ENCODE measurements at regions not wholly inside any gene's neighbourhood (a gene's known extent, or its start where the extent isn't known, plus 50 kb on each side); places are given as distances from the start of the nearest gene placed in this dataset.

DNA sequence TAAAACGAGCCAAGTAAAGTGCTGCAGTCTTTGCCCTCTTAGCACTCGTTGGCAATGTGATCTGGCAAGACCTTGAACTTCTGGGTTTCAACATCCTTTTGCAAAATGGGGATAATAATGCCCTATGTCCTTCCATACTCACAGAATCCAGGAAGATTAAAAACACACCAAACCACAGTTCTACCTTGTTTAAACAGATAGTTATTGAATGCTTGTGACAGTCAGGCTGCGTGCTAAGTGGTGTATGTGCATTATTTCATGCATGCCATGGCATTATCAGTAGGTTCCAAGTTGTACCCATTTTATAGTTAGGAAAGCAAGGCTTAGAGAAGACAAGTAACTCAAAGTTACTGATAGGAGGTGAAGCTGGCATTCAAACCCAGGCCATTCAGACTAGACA lies 308.6 kb upstream of the PROX1 start:
- Mint-ChIP-seq H3K4me1 (no peaks in the 10 kb centered on the region), H3K9me3 (peaks cover 8% of the 10 kb centered on the region), H3K36me3 (no peaks in the 10 kb centered on the region), H3K4me3 (no peak overlapping the region), H3K27me3 (ENCODE audit: low read depth) (peaks cover 23% of the 10 kb centered on the region), H3K27ac (no peak overlapping the region)
- no peak for TF ChIP-seq CTCF (IDR thresholded peaks at IDR 0.05; ENCODE audit: unreplicated experiment)
- no peak for DNase-seq (ENCODE audit: low spot score in 2 of 2, unreplicated experiment in 2 of 2)

DNA sequence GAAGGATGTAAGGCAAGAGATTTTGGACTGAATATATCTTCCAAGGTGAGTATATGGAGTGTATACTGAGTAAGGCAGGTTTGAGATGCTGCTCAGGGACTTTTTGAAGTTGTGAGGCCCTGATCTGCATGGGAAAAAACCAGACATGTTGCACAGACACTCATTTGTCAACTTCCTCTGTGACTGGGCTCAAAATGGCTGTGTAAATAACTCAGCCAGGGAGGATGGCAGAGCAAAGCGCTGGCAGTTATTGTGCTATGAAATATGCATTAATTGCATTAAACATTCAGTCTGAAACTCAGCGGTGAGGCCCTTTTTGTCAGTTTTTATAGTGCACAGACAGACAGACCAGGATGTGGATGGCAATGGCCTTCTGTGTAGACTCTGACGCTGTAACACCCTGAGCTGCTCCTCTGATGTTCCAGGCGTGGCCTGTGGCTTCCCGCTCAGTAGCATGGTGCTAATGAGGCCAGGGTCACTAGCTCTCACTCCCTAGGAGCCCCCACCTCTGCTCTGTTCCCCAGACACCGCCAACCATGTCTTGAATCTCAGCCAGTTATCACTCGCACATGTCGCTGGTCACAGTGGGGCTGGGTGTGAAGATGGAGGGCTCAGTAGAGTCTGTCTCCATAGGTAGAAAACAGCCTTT lies 307.0 kb upstream of the PROX1 start:
- peaks cover 19% of the 10 kb centered on the region for H3K27me3 Mint-ChIP-seq (ENCODE audit: low read depth)
- H3K9me3 Mint-ChIP-seq = no peaks in the 10 kb centered on the region
- no peaks in the 10 kb centered on the region for H3K4me1 Mint-ChIP-seq
- no peak overlapping the region for H3K27ac Mint-ChIP-seq
- H3K36me3 Mint-ChIP-seq = no peaks in the 10 kb centered on the region
- no peak overlapping the region for H3K4me3 Mint-ChIP-seq
- no peak for TF ChIP-seq CTCF (IDR thresholded peaks at IDR 0.05; ENCODE audit: unreplicated experiment)
- DNase-seq (ENCODE audit: low spot score in 2 of 2, unreplicated experiment in 2 of 2) = no peak

DNA sequence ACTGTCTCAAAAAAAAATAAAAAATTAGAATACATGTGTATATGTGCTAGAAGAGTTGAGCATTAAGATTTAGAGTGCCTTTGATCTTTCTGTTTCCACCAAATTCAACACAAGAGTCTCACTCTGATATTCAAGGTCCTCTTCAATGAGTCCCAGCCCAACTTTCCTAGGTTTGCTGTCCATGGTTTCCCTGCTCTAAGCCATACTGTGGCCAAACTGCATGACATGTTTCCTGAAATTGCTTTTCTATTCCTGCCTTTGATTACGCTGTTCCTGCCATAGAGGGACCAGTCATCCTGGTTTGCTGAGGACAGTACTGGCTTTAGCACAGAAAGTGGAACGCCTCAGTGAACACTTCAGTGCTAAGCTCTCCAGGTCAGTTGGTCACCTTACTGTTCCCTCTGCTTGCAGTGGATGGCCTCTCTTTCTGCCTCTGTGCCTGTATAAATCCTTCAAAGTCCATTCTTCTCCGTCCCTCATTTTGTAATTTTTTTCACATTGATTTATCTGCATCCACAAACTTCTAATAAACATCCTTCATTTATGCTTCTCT lies 305.9 kb upstream of the PROX1 start:
- TF ChIP-seq CTCF (IDR thresholded peaks at IDR 0.05; ENCODE audit: unreplicated experiment) = no peak
- Mint-ChIP-seq H3K36me3 (no peaks in the 10 kb centered on the region), H3K27ac (no peak overlapping the region), H3K4me1 (no peaks in the 10 kb centered on the region), H3K4me3 (no peak overlapping the region), H3K9me3 (no peaks in the 10 kb centered on the region), H3K27me3 (ENCODE audit: low read depth) (peaks cover 11% of the 10 kb centered on the region)
- DNase-seq (ENCODE audit: low spot score in 2 of 2, unreplicated experiment in 2 of 2) = no peak

DNA sequence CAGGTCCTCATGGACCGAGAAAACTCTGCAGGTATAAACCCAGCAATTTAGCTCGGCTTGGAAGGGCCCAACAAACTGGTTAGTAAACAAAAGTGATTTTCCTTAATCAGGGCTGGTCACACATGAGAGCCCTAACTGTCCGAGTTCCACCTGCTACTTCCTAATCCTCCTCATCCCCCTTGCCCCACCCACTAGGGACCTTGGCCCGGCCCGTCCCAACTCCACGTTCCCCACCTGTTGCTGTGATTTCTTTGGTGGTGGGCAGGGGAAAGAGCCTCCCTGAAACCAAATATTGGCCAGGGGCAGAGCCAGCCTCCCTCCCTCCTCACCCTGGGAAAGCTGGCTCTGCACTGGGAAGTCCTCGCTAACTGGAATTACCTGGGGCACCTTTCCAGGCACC lies 304.2 kb upstream of the PROX1 start:
- Mint-ChIP-seq H3K4me3 (no peak overlapping the region), H3K27ac (no peak overlapping the region), H3K4me1 (peaks cover 8% of the 10 kb centered on the region), H3K27me3 (ENCODE audit: low read depth) (peaks cover 4% of the 10 kb centered on the region), H3K36me3 (no peaks in the 10 kb centered on the region), H3K9me3 (no peaks in the 10 kb centered on the region)
- no peak for TF ChIP-seq CTCF (IDR thresholded peaks at IDR 0.05; ENCODE audit: unreplicated experiment)
- no peak for DNase-seq (ENCODE audit: low spot score in 2 of 2, unreplicated experiment in 2 of 2)

DNA sequence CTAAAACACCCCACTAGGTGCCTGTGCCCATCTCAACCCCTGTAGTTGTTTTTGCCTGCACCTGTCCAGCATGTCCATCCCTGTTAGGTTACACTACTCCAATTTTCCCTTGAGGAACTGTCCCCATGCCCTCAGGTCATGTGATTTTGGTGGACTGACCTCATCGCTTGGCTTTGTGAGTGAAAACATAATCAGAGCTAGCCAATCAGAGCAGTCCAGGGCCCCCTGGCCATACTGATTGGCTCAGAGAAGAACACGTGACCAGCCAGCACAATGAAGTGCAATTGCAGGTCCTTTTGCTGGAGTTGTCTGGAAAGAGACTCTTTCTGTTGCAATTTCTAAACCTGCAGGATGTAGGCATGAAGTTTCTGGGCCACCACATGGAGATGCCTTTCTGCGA lies 303.3 kb upstream of the PROX1 start:
- no peak for DNase-seq (ENCODE audit: low spot score in 2 of 2, unreplicated experiment in 2 of 2)
- TF ChIP-seq CTCF (IDR thresholded peaks at IDR 0.05; ENCODE audit: unreplicated experiment) = no peak
- H3K36me3 Mint-ChIP-seq = no peaks in the 10 kb centered on the region
- no peak overlapping the region for H3K4me3 Mint-ChIP-seq
- H3K27me3 Mint-ChIP-seq (ENCODE audit: low read depth) = peaks cover 3% of the 10 kb centered on the region
- H3K27ac Mint-ChIP-seq = no peak overlapping the region
- no peaks in the 10 kb centered on the region for H3K9me3 Mint-ChIP-seq
- H3K4me1 Mint-ChIP-seq = peaks cover 8% of the 10 kb centered on the region

All from mesothelial cell of epicardium (in vitro differentiated cells).